ENCODE measurements at regions not wholly inside any gene's neighbourhood (a gene's known extent, or its start where the extent isn't known, plus 50 kb on each side); places are given as distances from the start of the nearest gene placed in this dataset.

DNA sequence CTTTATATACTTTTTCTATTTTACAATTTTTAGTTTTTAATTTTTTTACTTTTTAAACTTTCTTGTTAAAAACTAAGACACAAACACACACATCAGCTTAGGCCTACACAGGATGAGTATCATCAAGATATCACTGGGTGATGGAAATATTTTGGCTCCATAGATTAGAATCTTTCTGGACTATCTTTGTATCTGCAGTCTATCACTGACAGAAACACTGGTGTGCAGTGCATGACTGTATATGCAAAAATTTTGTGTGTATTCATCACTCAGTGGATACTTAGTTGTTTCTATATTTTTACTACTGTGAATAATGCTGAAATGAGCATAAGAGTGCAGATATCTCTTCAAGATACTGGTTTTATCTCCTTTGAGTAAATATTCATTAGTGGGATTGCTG, 68.0 kb upstream of the GPC6 start:
- TF ChIP-seq, protein P1, sequence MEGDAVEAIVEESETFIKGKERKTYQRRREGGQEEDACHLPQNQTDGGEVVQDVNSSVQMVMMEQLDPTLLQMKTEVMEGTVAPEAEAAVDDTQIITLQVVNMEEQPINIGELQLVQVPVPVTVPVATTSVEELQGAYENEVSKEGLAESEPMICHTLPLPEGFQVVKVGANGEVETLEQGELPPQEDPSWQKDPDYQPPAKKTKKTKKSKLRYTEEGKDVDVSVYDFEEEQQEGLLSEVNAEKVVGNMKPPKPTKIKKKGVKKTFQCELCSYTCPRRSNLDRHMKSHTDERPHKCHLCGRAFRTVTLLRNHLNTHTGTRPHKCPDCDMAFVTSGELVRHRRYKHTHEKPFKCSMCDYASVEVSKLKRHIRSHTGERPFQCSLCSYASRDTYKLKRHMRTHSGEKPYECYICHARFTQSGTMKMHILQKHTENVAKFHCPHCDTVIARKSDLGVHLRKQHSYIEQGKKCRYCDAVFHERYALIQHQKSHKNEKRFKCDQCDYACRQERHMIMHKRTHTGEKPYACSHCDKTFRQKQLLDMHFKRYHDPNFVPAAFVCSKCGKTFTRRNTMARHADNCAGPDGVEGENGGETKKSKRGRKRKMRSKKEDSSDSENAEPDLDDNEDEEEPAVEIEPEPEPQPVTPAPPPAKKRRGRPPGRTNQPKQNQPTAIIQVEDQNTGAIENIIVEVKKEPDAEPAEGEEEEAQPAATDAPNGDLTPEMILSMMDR (IDR thresholded peaks at IDR 0.05; ENCODE audit: insufficient read depth, low read depth, low read length): no peak
- H3K4me3 ChIP-seq (ENCODE audit: low read depth, low read length): no peak overlapping the region
- no peak for DNase-seq (ENCODE audit: low read depth)

DNA sequence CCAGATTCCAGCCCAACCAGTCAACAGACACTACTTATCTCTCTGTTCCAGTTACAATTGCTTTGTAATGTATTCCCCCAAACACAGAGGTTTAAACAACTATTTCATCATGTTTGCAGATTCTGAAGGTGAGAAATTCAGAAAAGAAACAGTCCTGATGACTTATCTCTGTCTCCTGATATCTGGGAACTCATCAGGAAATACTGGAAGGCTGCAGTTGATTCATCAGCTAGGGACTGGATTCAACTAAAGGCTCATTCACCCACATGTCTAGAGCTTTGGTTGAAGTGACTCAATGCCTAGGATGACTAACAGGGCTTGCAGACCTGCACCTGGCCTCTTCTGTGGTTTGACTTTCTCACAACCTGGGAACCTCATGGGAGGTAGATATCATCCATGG, 56.6 kb upstream of the GPC6 start:
- TF ChIP-seq, protein P1 (IDR thresholded peaks at IDR 0.05; ENCODE audit: insufficient read depth, low read depth, low read length): no peak
- no peak overlapping the region for H3K4me3 ChIP-seq (ENCODE audit: low read depth, low read length)
- peak; percentile 52 for DNase-seq (ENCODE audit: low read depth)

DNA sequence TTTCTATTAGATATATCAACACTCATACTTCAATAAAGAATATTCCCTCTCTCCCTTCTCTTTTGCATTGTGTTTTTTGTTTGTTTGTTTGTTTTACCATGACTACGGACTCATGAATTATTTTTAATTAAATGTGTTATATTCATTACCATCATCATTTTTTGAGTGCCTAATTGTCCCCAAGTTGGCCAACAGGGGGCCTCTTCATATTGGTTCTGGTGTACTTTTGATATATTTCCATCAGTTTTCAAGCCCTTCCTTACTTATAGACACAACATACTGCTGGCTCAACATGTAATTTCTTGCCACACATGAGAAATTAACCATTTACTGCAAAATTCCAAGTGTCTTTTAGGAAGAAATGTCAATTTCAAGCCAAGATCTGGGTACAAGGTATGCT, 54.5 kb upstream of the GPC6 start:
- no peak for DNase-seq (ENCODE audit: low read depth)
- TF ChIP-seq, protein P1 (IDR thresholded peaks at IDR 0.05; ENCODE audit: insufficient read depth, low read depth, low read length): peak; percentile 41
- no peak overlapping the region for H3K4me3 ChIP-seq (ENCODE audit: low read depth, low read length)

DNA sequence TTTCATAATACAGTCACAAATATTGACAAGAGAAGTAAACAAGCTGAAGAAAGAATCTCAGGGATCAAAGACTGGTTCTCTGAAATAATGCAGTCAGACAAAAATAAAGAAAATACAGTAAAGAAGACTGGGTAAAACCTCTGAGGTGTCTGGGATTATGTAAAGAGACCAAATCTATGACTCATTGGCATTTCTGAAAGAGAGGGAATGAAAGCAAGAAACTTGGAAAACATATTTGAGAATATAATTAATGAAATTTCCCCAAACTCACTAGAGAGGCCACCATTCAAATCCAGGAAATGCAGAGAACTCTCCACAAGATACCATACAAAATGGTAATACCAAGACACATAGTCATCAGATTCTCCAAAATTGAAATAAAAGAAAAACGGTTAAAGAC, 53.0 kb upstream of the GPC6 start:
- no peak for DNase-seq (ENCODE audit: low read depth)

DNA sequence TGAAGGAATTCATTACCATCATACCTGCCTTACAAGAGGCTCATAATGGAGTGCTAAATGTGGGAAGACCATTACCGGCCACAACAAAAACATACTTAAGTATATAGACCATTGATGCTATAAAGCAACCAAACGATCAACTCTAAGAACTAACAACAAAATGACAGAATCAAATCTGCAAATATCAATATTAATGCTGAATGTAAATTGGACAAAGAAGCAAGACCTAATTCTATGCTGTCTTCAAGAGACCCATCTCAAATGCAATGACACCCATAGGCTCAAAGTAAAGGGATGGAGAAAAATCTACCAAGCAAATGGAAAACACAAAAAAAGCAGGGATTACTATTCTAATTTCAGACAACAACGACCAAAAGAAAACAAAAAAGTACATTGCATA, 52.3 kb upstream of the GPC6 start:
- DNase-seq (ENCODE audit: low read depth): no peak

More for the DNA sequence above, 53.0 kb upstream of the GPC6 start:
- H3K4me3 ChIP-seq (ENCODE audit: low read depth, low read length): no peak overlapping the region
- TF ChIP-seq, protein P1 (IDR thresholded peaks at IDR 0.05; ENCODE audit: insufficient read depth, low read depth, low read length): no peak

More for the DNA sequence above, 52.3 kb upstream of the GPC6 start:
- TF ChIP-seq, protein P1 (IDR thresholded peaks at IDR 0.05; ENCODE audit: insufficient read depth, low read depth, low read length): no peak
- no peak overlapping the region for H3K4me3 ChIP-seq (ENCODE audit: low read depth, low read length)

Measured in fibroblast of villous mesenchyme (primary cell).